ENCODE measurements at regions not wholly inside any gene's neighbourhood (a gene's known extent, or its start where the extent isn't known, plus 50 kb on each side); places are given as distances from the start of the nearest gene placed in this dataset.

DNA sequence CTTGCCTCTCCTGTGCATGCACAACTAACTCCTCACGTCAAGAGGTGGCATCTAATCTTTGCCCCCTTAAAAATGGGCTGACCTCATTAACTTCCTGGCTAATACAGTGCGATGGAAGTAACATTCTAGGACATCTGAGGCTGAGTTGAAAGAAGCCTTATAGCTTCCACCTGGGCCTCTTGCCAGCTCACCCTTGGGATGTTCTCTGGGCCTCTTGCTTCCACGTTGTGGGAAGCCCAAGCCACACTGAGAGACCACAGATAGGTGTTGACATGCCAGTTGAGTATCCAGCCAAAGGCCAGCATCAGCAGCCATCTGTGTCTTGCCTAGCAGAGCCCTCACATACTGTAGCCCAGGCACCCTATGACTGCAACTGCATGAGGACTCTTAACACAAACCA, 60.8 kb upstream of the GDF10 start:
- no peak overlapping the region for H3K4me3 ChIP-seq
- H3K27me3 ChIP-seq (replicated peaks; ENCODE audit: insufficient read depth) = no peaks in the 10 kb centered on the region
- no peak overlapping the region for H3K27ac ChIP-seq
- intact Hi-C loops (cut with DNase I) = no loop called here
- TF ChIP-seq, protein P1, sequence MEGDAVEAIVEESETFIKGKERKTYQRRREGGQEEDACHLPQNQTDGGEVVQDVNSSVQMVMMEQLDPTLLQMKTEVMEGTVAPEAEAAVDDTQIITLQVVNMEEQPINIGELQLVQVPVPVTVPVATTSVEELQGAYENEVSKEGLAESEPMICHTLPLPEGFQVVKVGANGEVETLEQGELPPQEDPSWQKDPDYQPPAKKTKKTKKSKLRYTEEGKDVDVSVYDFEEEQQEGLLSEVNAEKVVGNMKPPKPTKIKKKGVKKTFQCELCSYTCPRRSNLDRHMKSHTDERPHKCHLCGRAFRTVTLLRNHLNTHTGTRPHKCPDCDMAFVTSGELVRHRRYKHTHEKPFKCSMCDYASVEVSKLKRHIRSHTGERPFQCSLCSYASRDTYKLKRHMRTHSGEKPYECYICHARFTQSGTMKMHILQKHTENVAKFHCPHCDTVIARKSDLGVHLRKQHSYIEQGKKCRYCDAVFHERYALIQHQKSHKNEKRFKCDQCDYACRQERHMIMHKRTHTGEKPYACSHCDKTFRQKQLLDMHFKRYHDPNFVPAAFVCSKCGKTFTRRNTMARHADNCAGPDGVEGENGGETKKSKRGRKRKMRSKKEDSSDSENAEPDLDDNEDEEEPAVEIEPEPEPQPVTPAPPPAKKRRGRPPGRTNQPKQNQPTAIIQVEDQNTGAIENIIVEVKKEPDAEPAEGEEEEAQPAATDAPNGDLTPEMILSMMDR (IDR thresholded peaks at IDR 0.05) = no peak
- no peak for TF ChIP-seq POLR2A (IDR thresholded peaks at IDR 0.05)
- no peak for TF ChIP-seq POLR2AphosphoS5 (IDR thresholded peaks at IDR 0.05)
- H3K36me3 ChIP-seq = no peaks in the 10 kb centered on the region
- DNase-seq (ENCODE audit: low spot score) = no peak
- WGBS = 88% methylated on average over 3 of the region's 3 CpGs
- H3K4me1 ChIP-seq (replicated peaks) = no peaks in the 10 kb centered on the region
- H3K9me3 ChIP-seq = no peaks in the 10 kb centered on the region

DNA sequence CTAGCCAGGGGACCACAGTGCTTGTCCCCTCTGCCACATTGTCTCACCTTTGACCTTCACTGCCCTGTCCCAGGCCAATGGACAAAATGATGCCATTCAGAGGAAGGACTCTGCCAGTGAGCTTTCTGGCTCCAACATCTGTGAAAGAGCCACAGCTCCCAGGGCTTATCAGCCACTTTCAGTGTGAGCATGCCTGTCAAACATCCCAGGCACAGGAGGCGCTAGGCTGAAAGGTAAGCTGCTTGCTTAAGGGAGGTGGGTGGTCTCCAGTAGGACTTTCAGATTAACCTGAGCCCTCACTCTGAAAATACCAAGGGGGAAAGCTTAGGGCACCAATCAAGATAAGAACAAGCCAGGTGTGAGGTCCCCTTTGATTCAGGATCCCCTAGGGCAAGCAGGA, 59.8 kb upstream of the GDF10 start:
- Histone ChIP-seq H3K27me3 (replicated peaks; ENCODE audit: insufficient read depth) (no peaks in the 10 kb centered on the region), H3K9me3 (no peaks in the 10 kb centered on the region), H3K4me1 (replicated peaks) (no peaks in the 10 kb centered on the region), H3K4me3 (no peak overlapping the region), H3K36me3 (no peaks in the 10 kb centered on the region), H3K27ac (no peak overlapping the region)
- DNase-seq (ENCODE audit: low spot score) = no peak
- 95% methylated on average over 1 of the region's 1 CpG for WGBS
- intact Hi-C loops (cut with DNase I) = no loop called here
- TF ChIP-seq, protein P1 (IDR thresholded peaks at IDR 0.05) = no peak
- TF ChIP-seq POLR2A (IDR thresholded peaks at IDR 0.05) = no peak
- no peak for TF ChIP-seq POLR2AphosphoS5 (IDR thresholded peaks at IDR 0.05)

DNA sequence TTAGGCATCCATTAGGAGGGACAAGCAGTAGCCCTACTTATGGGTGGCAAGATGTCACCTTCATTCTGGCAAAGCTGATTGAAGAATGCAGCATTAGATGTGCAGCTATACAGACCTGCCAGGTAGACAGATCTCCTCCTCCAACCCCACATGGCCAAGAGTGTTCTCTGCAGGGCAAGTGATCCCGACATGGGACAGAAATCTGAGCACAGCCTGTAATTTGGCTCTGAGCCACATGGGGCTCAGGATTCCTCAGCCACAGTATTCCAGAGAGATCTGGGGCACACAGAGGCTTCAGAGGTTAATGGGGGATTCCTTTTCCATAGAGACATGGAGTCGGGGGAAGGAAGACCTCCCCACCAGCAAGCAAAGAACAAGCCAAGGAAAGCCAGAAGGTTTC, 58.7 kb upstream of the GDF10 start:
- no peaks in the 10 kb centered on the region for H3K36me3 ChIP-seq
- H3K4me1 ChIP-seq (replicated peaks) = no peaks in the 10 kb centered on the region
- H3K27me3 ChIP-seq (replicated peaks; ENCODE audit: insufficient read depth) = no peaks in the 10 kb centered on the region
- no peak overlapping the region for H3K4me3 ChIP-seq
- intact Hi-C loops (cut with DNase I) = no loop called here
- no peak for TF ChIP-seq POLR2A (IDR thresholded peaks at IDR 0.05)
- TF ChIP-seq POLR2AphosphoS5 (IDR thresholded peaks at IDR 0.05) = no peak
- TF ChIP-seq, protein P1 (IDR thresholded peaks at IDR 0.05) = no peak
- no peak overlapping the region for H3K27ac ChIP-seq
- no peaks in the 10 kb centered on the region for H3K9me3 ChIP-seq
- 42% methylated on average over 2 of the region's 2 CpGs for WGBS
- DNase-seq (ENCODE audit: low spot score) = no peak

DNA sequence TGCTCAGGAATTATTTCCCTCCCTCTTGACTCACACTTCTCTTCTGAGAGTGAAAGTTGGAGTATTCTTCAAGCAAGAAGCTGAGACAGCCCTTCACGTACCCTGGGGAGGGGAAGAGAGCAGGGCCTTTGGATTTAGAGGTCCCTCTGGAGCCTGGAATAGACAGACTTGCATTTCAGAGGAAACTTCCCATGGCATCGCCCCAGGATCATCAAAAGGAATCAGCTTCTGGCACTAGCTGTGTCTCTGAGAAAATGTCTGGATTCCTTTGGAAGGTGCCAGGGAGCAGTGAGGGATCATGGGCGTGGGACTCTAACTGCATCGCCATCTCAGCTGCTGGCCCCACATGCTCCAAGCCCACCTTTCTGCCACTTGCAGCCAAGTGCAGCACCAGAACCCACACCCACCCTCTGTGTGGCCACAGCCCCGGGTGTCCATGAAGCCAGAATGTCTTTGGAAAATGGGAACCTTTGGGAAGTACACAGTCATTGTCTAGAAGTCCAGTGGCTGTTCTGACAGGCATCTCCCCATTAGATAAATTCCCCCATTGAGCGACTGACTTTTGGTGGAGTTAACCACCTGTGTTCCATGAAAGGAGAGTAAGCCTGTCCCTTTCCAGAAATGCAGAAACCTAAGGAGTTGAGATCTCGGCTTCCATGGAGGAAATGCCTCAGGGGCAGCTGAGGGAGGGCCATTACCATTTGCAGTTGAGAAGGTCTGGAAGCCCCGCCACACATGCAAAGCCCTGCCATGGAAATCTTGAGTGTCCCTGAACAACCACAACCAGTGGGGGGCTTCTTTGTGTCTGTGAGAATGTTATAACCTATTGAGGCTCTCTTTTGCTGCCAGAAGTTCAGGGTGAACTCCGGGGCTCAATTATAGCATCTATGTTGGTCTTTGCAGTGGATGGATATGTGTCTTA, 57.8 kb upstream of the GDF10 start:
- no peaks in the 10 kb centered on the region for H3K27me3 ChIP-seq (replicated peaks; ENCODE audit: insufficient read depth)
- intact Hi-C loops (cut with DNase I) = no loop called here
- H3K36me3 ChIP-seq = no peaks in the 10 kb centered on the region
- WGBS = 90% methylated on average over 9 of the region's 9 CpGs
- H3K4me1 ChIP-seq (replicated peaks) = no peaks in the 10 kb centered on the region
- no peaks in the 10 kb centered on the region for H3K9me3 ChIP-seq
- no peak overlapping the region for H3K4me3 ChIP-seq
- TF ChIP-seq POLR2AphosphoS5 (IDR thresholded peaks at IDR 0.05) = no peak
- no peak for TF ChIP-seq POLR2A (IDR thresholded peaks at IDR 0.05)
- TF ChIP-seq, protein P1 (IDR thresholded peaks at IDR 0.05) = no peak
- no peak overlapping the region for H3K27ac ChIP-seq
- no peak for DNase-seq (ENCODE audit: low spot score)

DNA sequence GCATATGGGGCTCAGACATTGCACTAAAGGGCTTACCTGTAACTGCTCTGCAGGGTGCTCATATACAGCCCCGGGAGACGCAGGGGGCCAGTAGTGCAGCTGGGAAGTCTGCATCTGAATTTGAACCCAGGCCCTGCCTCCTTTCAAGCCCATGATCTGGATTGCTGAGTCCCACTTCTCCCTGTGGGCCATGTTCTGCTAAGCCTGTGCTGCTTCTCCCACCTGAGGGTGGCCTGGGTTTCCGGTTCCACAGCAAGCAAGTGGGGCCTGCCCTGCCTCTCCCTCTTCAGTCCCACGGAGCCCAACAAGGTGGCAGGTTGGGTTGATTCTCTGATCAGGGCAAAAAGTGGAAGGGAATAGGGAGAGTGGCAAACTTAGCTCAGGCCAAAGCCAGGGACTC, 56.6 kb upstream of the GDF10 start:
- no peak for DNase-seq (ENCODE audit: low spot score)
- H3K36me3 ChIP-seq = no peaks in the 10 kb centered on the region
- intact Hi-C loops (cut with DNase I) = no loop called here
- no peak overlapping the region for H3K27ac ChIP-seq
- no peaks in the 10 kb centered on the region for H3K9me3 ChIP-seq
- WGBS = 86% methylated on average over 4 of the region's 4 CpGs
- H3K27me3 ChIP-seq (replicated peaks; ENCODE audit: insufficient read depth) = no peaks in the 10 kb centered on the region
- TF ChIP-seq POLR2A (IDR thresholded peaks at IDR 0.05) (no peak), POLR2AphosphoS5 (IDR thresholded peaks at IDR 0.05) (no peak)
- TF ChIP-seq, protein P1 (IDR thresholded peaks at IDR 0.05) = no peak
- H3K4me1 ChIP-seq (replicated peaks) = no peaks in the 10 kb centered on the region
- no peak overlapping the region for H3K4me3 ChIP-seq

Measured in prostate gland (tissue), 2 donors.